Natural killer cell (primary cell): ENCODE measurements at regions not wholly inside any gene's neighbourhood (a gene's known extent, or its start where the extent isn't known, plus 50 kb on each side); places are given as distances from the start of the nearest gene placed in this dataset.

ENCODE experiments used
- ATAC-seq, 3 donors: fragments of 150-1000 bp in 2 of 3; fragments of 200-7000 bp in 1 of 3; cut with Tn5 transposase; 1 replicate in 1 of 3; 2 replicates in 2 of 3; pipeline ENCODE4 v1.10.0; 2021; ENCODE audit warnings: mild to moderate bottlenecking in 2 of 3, moderate library complexity in 2 of 3
- DNase-seq, 2 donors: peaks; one replicate each; pipeline versions ENCODE4 v3.0.0 to v3.0.0-alpha.2; 2013 to 2021; ENCODE audit warnings: mixed read lengths in 1 of 2
- H3K27ac ChIP-seq: one replicate; pipeline ENCODE4 v1.5.1; 2013; ENCODE audit warnings: mild to moderate bottlenecking, low read length
- H3K27me3 ChIP-seq: one replicate; pipeline ENCODE4 v1.6.1; 2013; ENCODE audit warnings: low read length; ENCODE audit not compliant: control insufficient read depth, insufficient read depth
- H3K36me3 ChIP-seq: one replicate; pipeline ENCODE4 v1.6.1; 2013; ENCODE audit warnings: low read length; ENCODE audit not compliant: control insufficient read depth, insufficient read depth
- H3K4me1 ChIP-seq: one replicate; pipeline ENCODE4 v1.6.1; 2013; ENCODE audit warnings: low read length; ENCODE audit not compliant: control insufficient read depth, insufficient read depth
- H3K4me3 ChIP-seq: one replicate; pipeline ENCODE4 v1.5.1; 2013; ENCODE audit warnings: low read length
- H3K9me3 ChIP-seq: one replicate; pipeline ENCODE4 v1.6.1; 2013; ENCODE audit warnings: low read length; ENCODE audit not compliant: control insufficient read depth, insufficient read depth
- H3K27ac Mint-ChIP-seq, 2 donors: one replicate each; pipeline ENCODE4 v1.8.0; 2022; ENCODE audit warnings: mild to moderate bottlenecking in 2 of 2, mixed read lengths in 2 of 2, moderate library complexity in 1 of 2
- H3K27me3 Mint-ChIP-seq, 2 donors: one replicate each; pipeline ENCODE4 v1.8.0; 2022; ENCODE audit warnings: low read depth in 2 of 2, mixed read lengths in 2 of 2
- H3K36me3 Mint-ChIP-seq: one replicate; pipeline ENCODE4 v1.8.0; 2022; ENCODE audit warnings: mixed read lengths
- H3K4me1 Mint-ChIP-seq, 2 donors: one replicate each; pipeline ENCODE4 v1.8.0; 2022; ENCODE audit warnings: mixed read lengths in 2 of 2
- H3K4me3 Mint-ChIP-seq: one replicate; pipeline ENCODE4 v1.8.0; 2022; ENCODE audit warnings: mild to moderate bottlenecking, moderate library complexity, mixed read lengths
- H3K9me3 Mint-ChIP-seq, 2 donors: one replicate each; pipeline ENCODE4 v1.8.0; 2022; ENCODE audit warnings: mixed read lengths in 2 of 2
- WGBS: methylation state at CpG from one replicate; pipeline ENCODE4 v1.1.7; 2013; ENCODE audit warnings: missing lambda C conversion rate; ENCODE audit not compliant: insufficient coverage; 5-methylcytosine and 5-hydroxymethylcytosine counted together
- intact Hi-C: fragments of 100-400 bp; cut with micrococcal nuclease; formaldehyde crosslinking; loops from one replicate; pipeline ENCODE4 v1.14.2; 2022
- TF ChIP-seq, protein P1 (sequence below): fragments of 200-600 bp; IDR thresholded peaks from one replicate; pipeline ENCODE4 v1.8.0; 2022; ENCODE audit warnings: antibody characterized with exemption

DNA sequence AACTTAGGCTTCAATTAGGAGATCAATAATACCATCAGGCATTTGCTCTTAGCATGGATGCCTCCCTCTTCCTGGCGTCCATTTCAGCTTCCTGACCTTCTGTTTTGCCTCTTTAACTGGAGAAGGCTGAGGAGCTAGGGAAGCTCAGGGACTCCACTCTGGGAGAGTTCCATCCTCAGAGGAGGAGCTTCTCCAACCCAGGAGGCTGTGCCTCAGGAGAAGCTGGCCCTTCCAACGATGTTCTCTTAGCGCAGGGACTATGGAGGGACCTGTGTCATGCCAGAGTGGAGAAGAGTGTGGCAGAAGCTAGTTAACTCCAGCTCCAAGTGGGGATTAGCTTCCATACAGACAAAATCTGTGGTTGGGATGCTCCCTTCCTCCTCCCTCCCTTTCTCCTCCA is 58.0 kb downstream of the KCNA5 start:
- Histone ChIP-seq H3K4me1 (no peaks in the 10 kb centered on the region), H3K36me3 (no peaks in the 10 kb centered on the region), H3K27ac (no peak overlapping the region), H3K27me3 (no peaks in the 10 kb centered on the region), H3K4me3 (no peak overlapping the region), H3K9me3 (no peaks in the 10 kb centered on the region)
- DNase-seq (no peak), ATAC-seq (no peak)
- Mint-ChIP-seq H3K4me1 (no peaks in the 10 kb centered on the region), H3K9me3 (no peaks in the 10 kb centered on the region), H3K4me3 (no peak overlapping the region), H3K27ac (no peak overlapping the region), H3K36me3 (no peaks in the 10 kb centered on the region), H3K27me3 (peaks cover 9 to 42% of the 10 kb centered on the region in 2 donors)
- 90% methylated on average over 3 of the region's 3 CpGs for WGBS
- intact Hi-C loops = no loop called here
- TF ChIP-seq, protein P1, sequence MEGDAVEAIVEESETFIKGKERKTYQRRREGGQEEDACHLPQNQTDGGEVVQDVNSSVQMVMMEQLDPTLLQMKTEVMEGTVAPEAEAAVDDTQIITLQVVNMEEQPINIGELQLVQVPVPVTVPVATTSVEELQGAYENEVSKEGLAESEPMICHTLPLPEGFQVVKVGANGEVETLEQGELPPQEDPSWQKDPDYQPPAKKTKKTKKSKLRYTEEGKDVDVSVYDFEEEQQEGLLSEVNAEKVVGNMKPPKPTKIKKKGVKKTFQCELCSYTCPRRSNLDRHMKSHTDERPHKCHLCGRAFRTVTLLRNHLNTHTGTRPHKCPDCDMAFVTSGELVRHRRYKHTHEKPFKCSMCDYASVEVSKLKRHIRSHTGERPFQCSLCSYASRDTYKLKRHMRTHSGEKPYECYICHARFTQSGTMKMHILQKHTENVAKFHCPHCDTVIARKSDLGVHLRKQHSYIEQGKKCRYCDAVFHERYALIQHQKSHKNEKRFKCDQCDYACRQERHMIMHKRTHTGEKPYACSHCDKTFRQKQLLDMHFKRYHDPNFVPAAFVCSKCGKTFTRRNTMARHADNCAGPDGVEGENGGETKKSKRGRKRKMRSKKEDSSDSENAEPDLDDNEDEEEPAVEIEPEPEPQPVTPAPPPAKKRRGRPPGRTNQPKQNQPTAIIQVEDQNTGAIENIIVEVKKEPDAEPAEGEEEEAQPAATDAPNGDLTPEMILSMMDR = no peak

DNA sequence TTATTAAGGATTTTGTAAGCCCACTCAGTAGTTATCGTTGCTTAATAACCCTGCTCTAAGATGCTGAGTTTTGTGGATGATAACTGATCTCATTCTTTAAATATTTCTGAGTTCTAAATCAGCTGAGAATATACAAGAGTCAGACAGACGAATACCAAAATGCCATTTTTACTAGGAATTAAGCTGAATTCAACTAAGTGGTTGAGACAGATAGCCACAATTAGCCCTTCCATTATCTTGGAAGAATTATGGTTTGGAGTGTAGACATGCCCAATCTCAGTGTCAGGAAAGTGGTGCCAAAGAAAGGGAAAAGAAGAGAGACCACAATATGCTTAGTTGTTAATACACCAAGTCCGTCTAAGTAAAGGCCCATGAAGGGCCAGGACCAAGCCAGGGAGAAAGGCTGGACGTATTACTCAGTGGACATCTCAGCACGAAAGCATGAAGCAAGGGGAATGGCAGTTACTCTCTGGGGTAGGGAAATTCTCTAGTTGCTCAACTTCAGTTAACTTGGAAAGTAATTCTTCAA is 58.6 kb downstream of the KCNA5 start:
- Histone ChIP-seq H3K27ac (no peak overlapping the region), H3K9me3 (no peaks in the 10 kb centered on the region), H3K36me3 (no peaks in the 10 kb centered on the region), H3K4me3 (no peak overlapping the region), H3K4me1 (no peaks in the 10 kb centered on the region), H3K27me3 (no peaks in the 10 kb centered on the region)
- no peak overlapping the region for H3K27ac Mint-ChIP-seq
- no peaks in the 10 kb centered on the region for H3K36me3 Mint-ChIP-seq
- ATAC-seq = no peak
- H3K4me3 Mint-ChIP-seq = no peak overlapping the region
- H3K4me1 Mint-ChIP-seq = no peaks in the 10 kb centered on the region
- WGBS = 82% methylated on average over 4 of the region's 5 CpGs
- H3K9me3 Mint-ChIP-seq = no peaks in the 10 kb centered on the region
- intact Hi-C loops = no loop called here
- H3K27me3 Mint-ChIP-seq = peaks cover 9 to 43% of the 10 kb centered on the region in 2 donors
- TF ChIP-seq, protein P1 = no peak
- no peak for DNase-seq

DNA sequence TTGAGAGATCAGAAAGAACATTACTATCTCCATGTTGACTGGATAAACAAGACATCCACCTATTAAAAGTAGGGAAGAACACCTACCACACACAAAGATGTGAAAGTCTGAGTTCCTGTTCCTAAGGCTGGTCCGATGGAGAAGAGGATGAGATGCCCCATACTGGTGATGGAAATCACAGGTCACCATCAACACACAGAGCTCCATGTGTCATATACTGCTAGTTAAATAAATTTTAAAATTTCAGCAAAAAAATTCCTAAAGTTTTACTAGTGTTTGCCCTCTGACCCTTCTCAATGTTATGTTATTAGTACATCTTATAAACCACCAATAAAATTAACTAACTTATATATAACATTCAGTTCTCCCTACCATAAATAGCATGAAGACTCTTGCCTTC is 59.1 kb downstream of the KCNA5 start:
- Mint-ChIP-seq H3K4me1 (no peaks in the 10 kb centered on the region), H3K9me3 (no peaks in the 10 kb centered on the region), H3K27me3 (peaks cover 9 to 38% of the 10 kb centered on the region in 2 donors), H3K36me3 (no peaks in the 10 kb centered on the region), H3K27ac (no peak overlapping the region), H3K4me3 (no peak overlapping the region)
- intact Hi-C loops = no loop called here
- DNase-seq (no peak), ATAC-seq (no peak)
- Histone ChIP-seq H3K27ac (no peak overlapping the region), H3K27me3 (no peaks in the 10 kb centered on the region), H3K9me3 (no peaks in the 10 kb centered on the region), H3K4me3 (no peak overlapping the region), H3K4me1 (no peaks in the 10 kb centered on the region), H3K36me3 (no peaks in the 10 kb centered on the region)
- TF ChIP-seq, protein P1 = no peak
- 80% methylated on average over 1 of the region's 1 CpG for WGBS

DNA sequence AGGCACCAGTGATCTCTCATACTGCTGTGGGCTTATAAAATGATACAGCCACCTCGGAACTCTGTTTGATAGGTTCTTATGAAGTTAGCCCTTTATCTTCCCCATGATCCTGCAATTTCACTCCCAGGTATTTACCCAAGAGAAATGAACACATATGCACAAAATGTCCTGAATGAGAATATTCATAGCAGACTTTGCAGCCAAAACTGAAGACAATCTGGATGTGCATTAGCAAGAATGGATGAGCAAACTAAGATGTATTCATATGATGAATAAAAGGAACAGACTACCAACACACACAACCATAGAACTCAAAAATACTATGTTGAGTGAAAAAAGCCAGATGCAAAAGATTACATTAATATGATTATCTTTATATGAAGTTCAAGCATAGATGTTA is 66.7 kb downstream of the KCNA5 start:
- intact Hi-C loops = no loop called here
- no peak overlapping the region for H3K4me3 Mint-ChIP-seq
- H3K36me3 Mint-ChIP-seq = no peaks in the 10 kb centered on the region
- no peaks in the 10 kb centered on the region for H3K27me3 ChIP-seq
- H3K4me3 ChIP-seq = no peak overlapping the region
- TF ChIP-seq, protein P1 = no peak
- no peaks in the 10 kb centered on the region for H3K9me3 ChIP-seq
- no peaks in the 10 kb centered on the region for H3K9me3 Mint-ChIP-seq
- DNase-seq (no peak), ATAC-seq (no peak)
- no peak overlapping the region for H3K27ac Mint-ChIP-seq
- peaks cover 19 to 35% of the 10 kb centered on the region in 2 donors for H3K27me3 Mint-ChIP-seq
- WGBS = 100% methylated on average over 1 of the region's 1 CpG
- H3K36me3 ChIP-seq = no peaks in the 10 kb centered on the region
- no peaks in the 10 kb centered on the region for H3K4me1 Mint-ChIP-seq
- H3K27ac ChIP-seq = no peak overlapping the region
- H3K4me1 ChIP-seq = no peaks in the 10 kb centered on the region
